GM12878 (cell line): ENCODE measurements at regions not wholly inside any gene's neighbourhood (a gene's known extent, or its start where the extent isn't known, plus 50 kb on each side); places are given as distances from the start of the nearest gene placed in this dataset.

Source experiments
- ATAC-seq: fragments of 200-7000 bp; cut with Tn5 transposase; 3 replicates; pipeline ENCODE4 v1.9.1; 2020; ENCODE audit warnings: mild to moderate bottlenecking, moderate library complexity
- BruUV-seq: library from RNA; stranded (reverse); fragments of 400-500 nt; replicated peaks from 2 replicates; lab custom pipeline; 2021; lab: Mats Ljungman, UMichigan
- CTCF ChIA-PET: fragments of 300-600 bp; sonication (Branson Sonifier 250); formaldehyde crosslinking; extraction: SDS; loops from one replicate; lab custom pipeline; 2021; ENCODE audit warnings: inconsistent platforms; lab: Yijun Ruan, JAX
- POLR2A ChIA-PET: fragments of 350-600 bp; formaldehyde crosslinking; extraction: SDS; loops from one replicate; lab custom pipeline; 2021; ENCODE audit warnings: inconsistent platforms; lab: Charles Lee
- RAD21 ChIA-PET: fragments of 300-600 bp; sonication (Branson Sonifier 250); formaldehyde crosslinking; loops from one replicate; lab custom pipeline; 2023; ENCODE audit warnings: antibody characterized with exemption; ENCODE audit not compliant: unreplicated experiment; lab: Charles Lee
- SMC1A ChIA-PET: fragments of 300-600 bp; sonication (Branson Sonifier 250); formaldehyde crosslinking; loops from one replicate; lab custom pipeline; 2023; ENCODE audit not compliant: unreplicated experiment, uncharacterized antibody; lab: Charles Lee
- DNase-seq: peaks from one replicate; pipeline ENCODE4 v3.0.0-alpha.2; 2011; ENCODE audit warnings: low read depth, low spot score
- FAIRE-seq: peaks from 3 replicates; lab custom pipeline; 2011; peaks lifted over from hg19 to GRCh38; lab: Jason Lieb, UNC
- H2AFZ ChIP-seq: 2 replicates; pipeline ENCODE4 v1.6.0; 2011; ENCODE audit warnings: low read depth, low read length, control low read depth; ENCODE audit not compliant: control insufficient read depth
- H3K27ac ChIP-seq: 2 replicates; pipeline ENCODE4 v1.5.1; 2011; ENCODE audit warnings: control low read depth; ENCODE audit not compliant: control insufficient read depth, insufficient read depth
- H3K27me3 ChIP-seq, 2 experiments: replicated peaks in 1 of 2; 2 replicates each; pipeline versions ENCODE4 v1.6.0 to v1.6.1; 2011; ENCODE audit warnings: low read length in 1 of 2; ENCODE audit not compliant: control insufficient read depth in 2 of 2, insufficient read depth in 2 of 2
- H3K36me3 ChIP-seq, 2 experiments: 2 replicates each; pipeline ENCODE4 v1.5.1; 2011; ENCODE audit warnings: low read length in 1 of 2; ENCODE audit not compliant: control insufficient read depth in 2 of 2, insufficient read depth in 2 of 2
- H3K4me1 ChIP-seq: 2 replicates; pipeline ENCODE4 v1.6.1; 2011; ENCODE audit warnings: mild to moderate bottlenecking, low read length, moderate library complexity, mixed read lengths; ENCODE audit not compliant: control insufficient read depth, insufficient read depth
- H3K4me2 ChIP-seq: 2 replicates; pipeline ENCODE4 v1.6.0; 2011; ENCODE audit warnings: control low read depth; ENCODE audit not compliant: control insufficient read depth, insufficient read depth
- H3K4me3 ChIP-seq: fragments of 200-600 bp; sonication (generic); 2 replicates; pipeline ENCODE4 v1.5.1; 2016
- H3K79me2 ChIP-seq: 2 replicates; pipeline ENCODE4 v1.6.0; 2011; ENCODE audit warnings: low read length; ENCODE audit not compliant: control insufficient read depth, insufficient read depth
- H3K9ac ChIP-seq: 2 replicates; pipeline ENCODE4 v1.8.0; 2011; ENCODE audit warnings: low read length, control low read depth, mixed read lengths; ENCODE audit not compliant: control insufficient read depth, insufficient read depth
- H3K9me3 ChIP-seq: replicated peaks from 3 replicates; pipeline ENCODE4 v1.5.1; 2011; ENCODE audit warnings: mild to moderate bottlenecking, low read length; ENCODE audit not compliant: control insufficient read depth, insufficient read depth
- H4K20me1 ChIP-seq: 2 replicates; pipeline ENCODE4 v1.6.0; 2011; ENCODE audit not compliant: control insufficient read depth, insufficient read depth
- CHD1 ChIP-seq: IDR thresholded peaks from 2 replicates; pipeline ENCODE4 v1.6.1; 2012; ENCODE audit warnings: low read depth, low read length, improper control_type of control experiment
- CHD2 ChIP-seq: IDR thresholded peaks from 2 replicates; pipeline ENCODE4 v1.6.1; 2011; ENCODE audit warnings: low read depth, low read length, improper control_type of control experiment, borderline replicate concordance
- CREM ChIP-seq: IDR thresholded peaks from 2 replicates; pipeline ENCODE4 v1.6.1; 2014; ENCODE audit warnings: antibody characterized with exemption, low read depth
- EP300 ChIP-seq, 2 experiments: fragments of 150-350 bp in 1 of 2; IDR thresholded peaks; 2 replicates each; pipeline ENCODE4 v1.6.1; 2011 to 2012; ENCODE audit warnings: low read depth in 2 of 2, low read length in 2 of 2, borderline replicate concordance in 1 of 2, improper control_type of control experiment in 1 of 2, inconsistent platforms in 1 of 2; ENCODE audit not compliant: control insufficient read depth in 1 of 2
- FOS ChIP-seq: IDR thresholded peaks from 3 replicates; pipeline ENCODE4 v1.6.1; 2011; ENCODE audit warnings: borderline replicate concordance; ENCODE audit not compliant: insufficient read length; ENCODE audit errors: extremely low read depth
- JUND ChIP-seq: IDR thresholded peaks from 2 replicates; pipeline ENCODE4 v1.6.1; 2012; ENCODE audit warnings: low read depth, mild to moderate bottlenecking, low read length, improper control_type of control experiment, moderate library complexity
- NRF1 ChIP-seq: conservative IDR thresholded peaks from 2 replicates; pipeline ENCODE4 v1.6.1; 2011; ENCODE audit warnings: mild to moderate bottlenecking, low read depth, low read length, improper control_type of control experiment
- PAX5 ChIP-seq: IDR thresholded peaks from 2 replicates; pipeline ENCODE4 v1.6.1; 2011; ENCODE audit warnings: low read depth, low read length, borderline replicate concordance
- RAD21 ChIP-seq: IDR thresholded peaks from 2 replicates; pipeline ENCODE4 v1.6.1; 2011; ENCODE audit warnings: mild to moderate bottlenecking, low read depth, low read length, moderate library complexity; ENCODE audit not compliant: insufficient read depth
- TAF1 ChIP-seq: IDR thresholded peaks from 2 replicates; pipeline ENCODE4 v1.6.1; 2011; ENCODE audit warnings: mild to moderate bottlenecking, low read depth, low read length, borderline replicate concordance
- WRNIP1 ChIP-seq: IDR thresholded peaks from 2 replicates; pipeline ENCODE4 v1.6.1; 2011; ENCODE audit warnings: low read depth, low read length, improper control_type of control experiment, borderline replicate concordance
- ZNF384 ChIP-seq: IDR thresholded peaks from 2 replicates; pipeline ENCODE4 v1.6.1; 2012; ENCODE audit warnings: low read depth, mild to moderate bottlenecking, low read length, improper control_type of control experiment, borderline replicate concordance
- WGBS: methylation state at CpG from one replicate; pipeline ENCODE4 v1.1.6; 2016; ENCODE audit warnings: low lambda C conversion rate; ENCODE audit not compliant: insufficient replicate concordance, insufficient coverage; ENCODE audit errors: missing lambda C conversion rate; 5-methylcytosine and 5-hydroxymethylcytosine counted together
- in situ Hi-C: fragments of 300-500 bp; cut with MboI; formaldehyde crosslinking; loops from 9 replicates; pipeline ENCODE4 v1.14.3; 2018; ENCODE audit warnings: mixed read lengths
- intact Hi-C: fragments of 100-400 bp; cut with micrococcal nuclease; formaldehyde crosslinking; loops from one replicate; pipeline ENCODE4 v1.14.2; 2022; ENCODE audit not compliant: unreplicated experiment
- TF ChIP-seq, protein P1 (sequence below): fragments of 450-650 bp; IDR thresholded peaks from 2 replicates; pipeline ENCODE4 v1.6.1; 2014; ENCODE audit warnings: mild to moderate bottlenecking
- TF ChIP-seq, protein P2 (sequence below): fragments of 450-650 bp; IDR thresholded peaks from 2 replicates; pipeline ENCODE4 v1.6.1; 2018; ENCODE audit warnings: mild to moderate bottlenecking, low read depth, moderate library complexity; ENCODE audit not compliant: partially characterized antibody
- TF ChIP-seq, protein P3 (sequence below): fragments of 150-350 bp; IDR thresholded peaks from 2 replicates; pipeline ENCODE4 v1.6.1; 2014; ENCODE audit warnings: mild to moderate bottlenecking, low read depth, low read length
- TF ChIP-seq, protein P4 (sequence below): fragments of 450-650 bp; formaldehyde crosslinking; IDR thresholded peaks from 2 replicates; pipeline ENCODE4 v1.5.0; 2022; ENCODE audit warnings: mild to moderate bottlenecking, missing genetic modification characterization

DNA sequence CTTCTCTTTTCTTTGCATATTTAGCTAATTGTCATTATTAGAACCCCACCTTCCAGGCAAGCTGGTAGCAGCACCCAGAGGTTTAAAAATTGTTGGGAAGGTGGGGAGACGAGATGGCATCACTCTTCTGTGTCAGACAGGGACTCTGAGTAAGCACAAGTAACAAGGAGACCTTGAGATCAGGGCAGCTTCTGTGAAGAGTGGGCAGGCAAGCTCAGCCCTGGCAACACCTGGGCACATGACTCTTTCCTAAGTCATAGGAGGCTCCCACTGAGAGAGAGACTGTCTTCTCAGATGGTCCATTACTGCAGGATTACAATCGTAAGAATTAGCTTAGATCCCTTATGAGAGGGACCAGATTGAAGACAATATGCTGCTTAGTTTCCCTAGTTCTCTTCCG lies 183.5 kb downstream of the BRINP2 start:
- Histone ChIP-seq H3K27ac (no peak overlapping the region), H3K9me3 (no peaks in the 10 kb centered on the region), H3K4me1 (no peaks in the 10 kb centered on the region), H3K4me2 (no peak overlapping the region), H3K4me3 (no peak overlapping the region), H4K20me1 (no peaks in the 10 kb centered on the region), H3K36me3 (no peaks in the 10 kb centered on the region), H3K27me3 (no peaks in the 10 kb centered on the region), H2AFZ (no peak overlapping the region), H3K79me2 (no peaks in the 10 kb centered on the region), H3K9ac (no peak overlapping the region)
- BruUV-seq = no TSS peak
- in situ Hi-C loops = no loop called here
- no peak for ATAC-seq
- 9% methylated on average over 3 of the region's 3 CpGs for WGBS
- POLR2A ChIA-PET = interaction anchor here (0.9 kb wide), 1 partner anchor 357 kb away, joined by 3 read pairs; no protein-coding TSS in a partner anchor
- SMC1A ChIA-PET = interaction anchor here (1.6 kb wide), 1 partner anchor 426 kb away, joined by 3 read pairs; no protein-coding TSS in a partner anchor
- intact Hi-C loops = no loop called here
- DNase-seq = no peak
- no peak for FAIRE-seq
- RAD21 ChIA-PET = interaction anchor here (0.6 to 2.6 kb wide), 3 partner anchors 16 to 98 kb away, joined by 3 to 11 read pairs (median 3); no protein-coding TSS in a partner anchor
- CTCF ChIA-PET = interaction anchor here (3.3 kb wide), 1 partner anchor 98 kb away, joined by 17 read pairs; no protein-coding TSS in a partner anchor
- TF ChIP-seq, protein P1, sequence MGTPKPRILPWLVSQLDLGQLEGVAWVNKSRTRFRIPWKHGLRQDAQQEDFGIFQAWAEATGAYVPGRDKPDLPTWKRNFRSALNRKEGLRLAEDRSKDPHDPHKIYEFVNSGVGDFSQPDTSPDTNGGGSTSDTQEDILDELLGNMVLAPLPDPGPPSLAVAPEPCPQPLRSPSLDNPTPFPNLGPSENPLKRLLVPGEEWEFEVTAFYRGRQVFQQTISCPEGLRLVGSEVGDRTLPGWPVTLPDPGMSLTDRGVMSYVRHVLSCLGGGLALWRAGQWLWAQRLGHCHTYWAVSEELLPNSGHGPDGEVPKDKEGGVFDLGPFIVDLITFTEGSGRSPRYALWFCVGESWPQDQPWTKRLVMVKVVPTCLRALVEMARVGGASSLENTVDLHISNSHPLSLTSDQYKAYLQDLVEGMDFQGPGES = no peak
- TF ChIP-seq, protein P2, sequence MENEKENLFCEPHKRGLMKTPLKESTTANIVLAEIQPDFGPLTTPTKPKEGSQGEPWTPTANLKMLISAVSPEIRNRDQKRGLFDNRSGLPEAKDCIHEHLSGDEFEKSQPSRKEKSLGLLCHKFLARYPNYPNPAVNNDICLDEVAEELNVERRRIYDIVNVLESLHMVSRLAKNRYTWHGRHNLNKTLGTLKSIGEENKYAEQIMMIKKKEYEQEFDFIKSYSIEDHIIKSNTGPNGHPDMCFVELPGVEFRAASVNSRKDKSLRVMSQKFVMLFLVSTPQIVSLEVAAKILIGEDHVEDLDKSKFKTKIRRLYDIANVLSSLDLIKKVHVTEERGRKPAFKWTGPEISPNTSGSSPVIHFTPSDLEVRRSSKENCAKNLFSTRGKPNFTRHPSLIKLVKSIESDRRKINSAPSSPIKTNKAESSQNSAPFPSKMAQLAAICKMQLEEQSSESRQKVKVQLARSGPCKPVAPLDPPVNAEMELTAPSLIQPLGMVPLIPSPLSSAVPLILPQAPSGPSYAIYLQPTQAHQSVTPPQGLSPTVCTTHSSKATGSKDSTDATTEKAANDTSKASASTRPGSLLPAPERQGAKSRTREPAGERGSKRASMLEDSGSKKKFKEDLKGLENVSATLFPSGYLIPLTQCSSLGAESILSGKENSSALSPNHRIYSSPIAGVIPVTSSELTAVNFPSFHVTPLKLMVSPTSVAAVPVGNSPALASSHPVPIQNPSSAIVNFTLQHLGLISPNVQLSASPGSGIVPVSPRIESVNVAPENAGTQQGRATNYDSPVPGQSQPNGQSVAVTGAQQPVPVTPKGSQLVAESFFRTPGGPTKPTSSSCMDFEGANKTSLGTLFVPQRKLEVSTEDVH = no peak
- TF ChIP-seq JUND (no peak), FOS (no peak), CHD2 (no peak), WRNIP1 (no peak), PAX5 (no peak), ZNF384 (no peak), TAF1 (no peak), CREM (no peak), CHD1 (no peak), NRF1 (no peak), RAD21 (no peak), EP300 (IDR thresholded peaks at IDR 0.05; ENCODE audit: borderline replicate concordance in 1 of 2, control insufficient read depth in 1 of 2, low read depth in 2 of 2, low read length in 2 of 2) (no peak)
- TF ChIP-seq, protein P3, sequence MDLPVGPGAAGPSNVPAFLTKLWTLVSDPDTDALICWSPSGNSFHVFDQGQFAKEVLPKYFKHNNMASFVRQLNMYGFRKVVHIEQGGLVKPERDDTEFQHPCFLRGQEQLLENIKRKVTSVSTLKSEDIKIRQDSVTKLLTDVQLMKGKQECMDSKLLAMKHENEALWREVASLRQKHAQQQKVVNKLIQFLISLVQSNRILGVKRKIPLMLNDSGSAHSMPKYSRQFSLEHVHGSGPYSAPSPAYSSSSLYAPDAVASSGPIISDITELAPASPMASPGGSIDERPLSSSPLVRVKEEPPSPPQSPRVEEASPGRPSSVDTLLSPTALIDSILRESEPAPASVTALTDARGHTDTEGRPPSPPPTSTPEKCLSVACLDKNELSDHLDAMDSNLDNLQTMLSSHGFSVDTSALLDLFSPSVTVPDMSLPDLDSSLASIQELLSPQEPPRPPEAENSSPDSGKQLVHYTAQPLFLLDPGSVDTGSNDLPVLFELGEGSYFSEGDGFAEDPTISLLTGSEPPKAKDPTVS = no peak
- TF ChIP-seq, protein P4, sequence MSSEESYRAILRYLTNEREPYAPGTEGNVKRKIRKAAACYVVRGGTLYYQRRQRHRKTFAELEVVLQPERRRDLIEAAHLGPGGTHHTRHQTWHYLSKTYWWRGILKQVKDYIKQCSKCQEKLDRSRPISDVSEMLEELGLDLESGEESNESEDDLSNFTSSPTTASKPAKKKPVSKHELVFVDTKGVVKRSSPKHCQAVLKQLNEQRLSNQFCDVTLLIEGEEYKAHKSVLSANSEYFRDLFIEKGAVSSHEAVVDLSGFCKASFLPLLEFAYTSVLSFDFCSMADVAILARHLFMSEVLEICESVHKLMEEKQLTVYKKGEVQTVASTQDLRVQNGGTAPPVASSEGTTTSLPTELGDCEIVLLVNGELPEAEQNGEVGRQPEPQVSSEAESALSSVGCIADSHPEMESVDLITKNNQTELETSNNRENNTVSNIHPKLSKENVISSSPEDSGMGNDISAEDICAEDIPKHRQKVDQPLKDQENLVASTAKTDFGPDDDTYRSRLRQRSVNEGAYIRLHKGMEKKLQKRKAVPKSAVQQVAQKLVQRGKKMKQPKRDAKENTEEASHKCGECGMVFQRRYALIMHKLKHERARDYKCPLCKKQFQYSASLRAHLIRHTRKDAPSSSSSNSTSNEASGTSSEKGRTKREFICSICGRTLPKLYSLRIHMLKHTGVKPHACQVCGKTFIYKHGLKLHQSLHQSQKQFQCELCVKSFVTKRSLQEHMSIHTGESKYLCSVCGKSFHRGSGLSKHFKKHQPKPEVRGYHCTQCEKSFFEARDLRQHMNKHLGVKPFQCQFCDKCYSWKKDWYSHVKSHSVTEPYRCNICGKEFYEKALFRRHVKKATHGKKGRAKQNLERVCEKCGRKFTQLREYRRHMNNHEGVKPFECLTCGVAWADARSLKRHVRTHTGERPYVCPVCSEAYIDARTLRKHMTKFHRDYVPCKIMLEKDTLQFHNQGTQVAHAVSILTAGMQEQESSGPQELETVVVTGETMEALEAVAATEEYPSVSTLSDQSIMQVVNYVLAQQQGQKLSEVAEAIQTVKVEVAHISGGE (CRISPR knock-in tag) = no peak
